Endothelial cell of umbilical vein (primary cell): ENCODE measurements at regions not wholly inside any gene's neighbourhood (a gene's known extent, or its start where the extent isn't known, plus 50 kb on each side); places are given as distances from the start of the nearest gene placed in this dataset.

Experiments
- BruUV-seq: library from RNA; stranded (reverse); fragments of 400-500 nt; replicated peaks from 2 replicates; lab custom pipeline; 2021; lab: Mats Ljungman, UMichigan
- CTCF ChIA-PET: fragments of 300-600, 350-600 bp; sonication (Branson Sonifier 250); formaldehyde crosslinking; loops from one replicate; lab custom pipeline; 2021; ENCODE audit warnings: antibody characterized with exemption, inconsistent platforms; lab: Charles Lee
- POLR2A ChIA-PET: fragments of 300-600, 350-600 bp; sonication (Branson Sonifier 250); formaldehyde crosslinking; loops from one replicate; lab custom pipeline; 2021; ENCODE audit warnings: antibody characterized with exemption, inconsistent platforms; lab: Charles Lee
- DNase-seq: peaks from one replicate; pipeline ENCODE4 v3.0.0-alpha.2; 2011; ENCODE audit warnings: low read depth, low spot score
- FAIRE-seq: peaks from 2 replicates; lab custom pipeline; 2011; peaks lifted over from hg19 to GRCh38; lab: Jason Lieb, UNC
- H2AFZ ChIP-seq: 2 replicates; pipeline ENCODE4 v1.6.0; 2012; ENCODE audit warnings: low read depth, low read length, control low read depth, inconsistent platforms
- H3K27ac ChIP-seq: 2 replicates; pipeline ENCODE4 v1.5.1; 2011; ENCODE audit warnings: low read depth, mild to moderate bottlenecking, control low read depth, low read length, moderate library complexity; ENCODE audit not compliant: insufficient read depth
- H3K27me3 ChIP-seq, 2 experiments: 2 replicates each; pipeline versions ENCODE4 v1.6.0 to v1.6.1; 2011; ENCODE audit warnings: low read length in 2 of 2, mixed read lengths in 1 of 2; ENCODE audit not compliant: control insufficient read depth in 2 of 2, insufficient read depth in 2 of 2
- H3K36me3 ChIP-seq, 2 experiments: 2 replicates in 1 of 2; 3 replicates in 1 of 2; pipeline ENCODE4 v1.5.1; 2011; ENCODE audit warnings: low read length in 2 of 2, mild to moderate bottlenecking in 1 of 2, moderate library complexity in 1 of 2; ENCODE audit not compliant: control insufficient read depth in 2 of 2, insufficient read depth in 2 of 2; ENCODE audit errors: extremely low read depth in 1 of 2
- H3K4me1 ChIP-seq: 3 replicates; pipeline ENCODE4 v1.5.1; 2011; ENCODE audit warnings: mild to moderate bottlenecking, low read length; ENCODE audit not compliant: control insufficient read depth, insufficient read depth; ENCODE audit errors: extremely low read depth
- H3K4me2 ChIP-seq: 2 replicates; pipeline ENCODE4 v1.6.1; 2011; ENCODE audit warnings: low read length, control low read depth, mixed read lengths; ENCODE audit not compliant: insufficient read depth
- H3K4me3 ChIP-seq, 3 experiments: fragments of 200-600 bp in 1 of 3; sonication (generic), shearing (Covaris generic) in 1 of 3; replicated peaks in 1 of 3; 2 replicates each; pipeline ENCODE4 v1.5.1; 2011 to 2016; ENCODE audit warnings: control low read depth in 3 of 3, low read length in 3 of 3, mild to moderate bottlenecking in 2 of 3, inconsistent platforms in 1 of 3, low read depth in 1 of 3, moderate library complexity in 1 of 3; ENCODE audit not compliant: insufficient read depth in 1 of 3
- H3K79me2 ChIP-seq: 2 replicates; pipeline ENCODE4 v1.6.0; 2012; ENCODE audit warnings: low read length, inconsistent platforms; ENCODE audit not compliant: control insufficient read depth, insufficient read depth
- H3K9ac ChIP-seq: replicated peaks from 2 replicates; pipeline ENCODE3; 2011; ENCODE audit warnings: low read length, control low read depth; ENCODE audit not compliant: insufficient read depth; ENCODE audit errors: extremely low read depth
- H3K9me1 ChIP-seq: replicated peaks from 3 replicates; pipeline ENCODE4 v1.6.0; 2011; ENCODE audit warnings: mild to moderate bottlenecking, low read length; ENCODE audit not compliant: control insufficient read depth, insufficient read depth; ENCODE audit errors: extremely low read depth
- H3K9me3 ChIP-seq: replicated peaks from 2 replicates; pipeline ENCODE4 v1.5.1; 2012; ENCODE audit warnings: low read length, inconsistent platforms; ENCODE audit not compliant: control insufficient read depth, insufficient read depth
- H4K20me1 ChIP-seq: replicated peaks from 2 replicates; pipeline ENCODE3; 2011; ENCODE audit warnings: mild to moderate bottlenecking, low read length; ENCODE audit not compliant: control insufficient read depth, insufficient read depth; ENCODE audit errors: extremely low read depth
- EZH2 ChIP-seq: IDR thresholded peaks from 2 replicates; pipeline ENCODE4 v1.6.1; 2012; ENCODE audit warnings: borderline replicate concordance, low read depth, mild to moderate bottlenecking, moderate library complexity, low read length, inconsistent platforms; ENCODE audit not compliant: severe bottlenecking
- FOS ChIP-seq: IDR thresholded peaks from 2 replicates; pipeline ENCODE4 v1.6.1; 2011; ENCODE audit warnings: mild to moderate bottlenecking, low read length, moderate library complexity, borderline replicate concordance; ENCODE audit not compliant: insufficient read depth
- GATA2 ChIP-seq: IDR thresholded peaks from 2 replicates; pipeline ENCODE4 v1.7.0; 2011; ENCODE audit warnings: low read depth, mild to moderate bottlenecking, moderate library complexity, mixed read lengths, low read length; ENCODE audit not compliant: insufficient read length, insufficient read depth
- JUN ChIP-seq: IDR thresholded peaks from 2 replicates; pipeline ENCODE4 v1.6.1; 2011; ENCODE audit warnings: borderline replicate concordance, low read depth; ENCODE audit not compliant: insufficient read length, insufficient read depth
- MAX ChIP-seq: IDR thresholded peaks from 2 replicates; pipeline ENCODE4 v1.6.1; 2011; ENCODE audit not compliant: insufficient read depth, insufficient read length
- MYC ChIP-seq: IDR thresholded peaks from one replicate; pipeline ENCODE4 v1.6.1; 2011; ENCODE audit warnings: mild to moderate bottlenecking, low read depth, low read length
- POLR2A ChIP-seq: IDR thresholded peaks from 2 replicates; pipeline ENCODE4 v1.6.1; 2012; ENCODE audit warnings: low read depth, mild to moderate bottlenecking, control low read depth, low read length
- POLR2AphosphoS5 ChIP-seq: IDR thresholded peaks from 2 replicates; pipeline ENCODE4 v1.6.1; 2012; ENCODE audit warnings: low read depth, mild to moderate bottlenecking, control low read depth, low read length, moderate library complexity; ENCODE audit not compliant: insufficient read depth
- dilution Hi-C: fragments of 300-500 bp; cut with MboI; formaldehyde crosslinking; loops from one replicate; pipeline ENCODE4 v1.15.0; 2019; ENCODE audit warnings: low sequenced_read_pairs; ENCODE audit not compliant: extremely low pct_ligation_motif_present
- intact Hi-C: fragments of 100-400 bp; cut with micrococcal nuclease; formaldehyde crosslinking; loops from one replicate; pipeline ENCODE4 v1.10.0; 2022
- TF ChIP-seq, protein P1 (sequence below), 2 donors: IDR thresholded peaks; 1 replicate in 1 of 2; 2 replicates in 1 of 2; pipeline ENCODE4 v1.5.1; 2011; ENCODE audit warnings: low read length in 2 of 2, mild to moderate bottlenecking in 2 of 2, moderate library complexity in 2 of 2, control low read depth in 1 of 2, inconsistent platforms in 1 of 2, low read depth in 1 of 2; ENCODE audit not compliant: insufficient read depth in 1 of 2; ENCODE audit errors: extremely low read depth in 1 of 2

DNA sequence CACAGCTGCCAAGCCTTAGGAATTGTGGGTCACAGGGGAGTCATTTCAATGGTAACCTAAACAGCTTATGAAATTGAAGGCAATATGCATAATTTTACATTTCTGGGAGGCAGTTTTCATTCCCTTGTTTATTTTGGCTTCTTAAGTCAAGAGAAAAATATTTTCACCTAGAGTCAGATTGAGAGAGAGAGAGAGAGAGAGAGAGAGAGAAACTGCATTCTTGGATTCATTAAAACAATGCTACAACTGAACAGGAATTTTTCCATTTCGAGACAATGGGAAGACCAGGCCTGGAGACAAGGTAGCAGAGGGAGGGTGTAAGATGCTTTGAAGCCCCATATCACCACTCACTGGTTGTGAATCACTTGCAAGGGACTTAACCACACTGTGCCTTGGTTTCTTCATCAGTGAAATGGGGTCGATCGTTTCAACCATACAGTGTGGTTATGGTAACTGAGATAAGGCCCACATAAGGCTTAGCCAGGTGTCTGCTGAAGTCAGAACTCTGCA is 224.7 kb upstream of the IRX3 start:
- TF ChIP-seq JUN: no peak
- no peak for TF ChIP-seq MYC
- no peak for TF ChIP-seq POLR2A
- TF ChIP-seq MAX: no peak
- no peak for TF ChIP-seq EZH2
- TF ChIP-seq FOS: no peak
- TF ChIP-seq GATA2: no peak
- TF ChIP-seq POLR2AphosphoS5: no peak
- TF ChIP-seq, protein P1, sequence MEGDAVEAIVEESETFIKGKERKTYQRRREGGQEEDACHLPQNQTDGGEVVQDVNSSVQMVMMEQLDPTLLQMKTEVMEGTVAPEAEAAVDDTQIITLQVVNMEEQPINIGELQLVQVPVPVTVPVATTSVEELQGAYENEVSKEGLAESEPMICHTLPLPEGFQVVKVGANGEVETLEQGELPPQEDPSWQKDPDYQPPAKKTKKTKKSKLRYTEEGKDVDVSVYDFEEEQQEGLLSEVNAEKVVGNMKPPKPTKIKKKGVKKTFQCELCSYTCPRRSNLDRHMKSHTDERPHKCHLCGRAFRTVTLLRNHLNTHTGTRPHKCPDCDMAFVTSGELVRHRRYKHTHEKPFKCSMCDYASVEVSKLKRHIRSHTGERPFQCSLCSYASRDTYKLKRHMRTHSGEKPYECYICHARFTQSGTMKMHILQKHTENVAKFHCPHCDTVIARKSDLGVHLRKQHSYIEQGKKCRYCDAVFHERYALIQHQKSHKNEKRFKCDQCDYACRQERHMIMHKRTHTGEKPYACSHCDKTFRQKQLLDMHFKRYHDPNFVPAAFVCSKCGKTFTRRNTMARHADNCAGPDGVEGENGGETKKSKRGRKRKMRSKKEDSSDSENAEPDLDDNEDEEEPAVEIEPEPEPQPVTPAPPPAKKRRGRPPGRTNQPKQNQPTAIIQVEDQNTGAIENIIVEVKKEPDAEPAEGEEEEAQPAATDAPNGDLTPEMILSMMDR (IDR thresholded peaks at IDR 0.05; ENCODE audit: extremely low read depth in 1 of 2, insufficient read depth in 1 of 2, low read depth in 1 of 2, low read length in 2 of 2): no peak
- intact Hi-C loops (no loop called here), dilution Hi-C loops (no loop called here)
- Histone ChIP-seq H3K36me3 (no peaks in the 10 kb centered on the region), H3K9me3 (no peaks in the 10 kb centered on the region), H4K20me1 (no peaks in the 10 kb centered on the region), H3K9ac (no peak overlapping the region), H3K4me2 (no peak overlapping the region), H3K4me1 (no peaks in the 10 kb centered on the region), H3K4me3 (no peak overlapping the region), H3K27ac (no peak overlapping the region), H3K79me2 (no peaks in the 10 kb centered on the region), H3K27me3 (no peaks in the 10 kb centered on the region), H2AFZ (no peak overlapping the region), H3K9me1 (no peaks in the 10 kb centered on the region)
- BruUV-seq: no TSS peak
- FAIRE-seq: no peak
- DNase-seq: peak; percentile 6
- ChIA-PET CTCF (no interaction called here), POLR2A (no interaction called here)
